ENCODE measurements at regions not wholly inside any gene's neighbourhood (a gene's known extent, or its start where the extent isn't known, plus 50 kb on each side); places are given as distances from the start of the nearest gene placed in this dataset.

DNA sequence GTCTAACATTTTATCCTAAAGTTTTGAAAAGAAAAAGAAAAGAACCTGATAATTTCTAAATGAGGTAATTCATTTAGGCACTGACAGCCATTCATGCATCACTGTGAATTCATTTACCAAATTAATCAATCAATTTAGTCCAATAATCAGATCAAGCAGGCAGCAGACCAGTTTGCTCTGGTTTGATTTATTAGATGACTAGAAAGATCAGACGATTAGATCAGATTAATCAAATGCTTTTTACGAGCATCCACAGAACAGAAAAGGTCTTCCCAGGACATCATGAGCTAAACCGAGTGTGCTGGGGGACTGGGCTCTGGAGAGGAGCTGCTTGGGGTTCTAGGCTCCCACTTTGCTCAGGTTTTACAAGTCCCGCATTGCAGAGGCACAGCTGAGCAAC, 226.5 kb upstream of the MYO3A start:
- no peak overlapping the region for H3K4me3 ChIP-seq (ENCODE audit: low read depth, low read length)
- DNase-seq (ENCODE audit: low read depth), result no peak
- TF ChIP-seq, protein P1, sequence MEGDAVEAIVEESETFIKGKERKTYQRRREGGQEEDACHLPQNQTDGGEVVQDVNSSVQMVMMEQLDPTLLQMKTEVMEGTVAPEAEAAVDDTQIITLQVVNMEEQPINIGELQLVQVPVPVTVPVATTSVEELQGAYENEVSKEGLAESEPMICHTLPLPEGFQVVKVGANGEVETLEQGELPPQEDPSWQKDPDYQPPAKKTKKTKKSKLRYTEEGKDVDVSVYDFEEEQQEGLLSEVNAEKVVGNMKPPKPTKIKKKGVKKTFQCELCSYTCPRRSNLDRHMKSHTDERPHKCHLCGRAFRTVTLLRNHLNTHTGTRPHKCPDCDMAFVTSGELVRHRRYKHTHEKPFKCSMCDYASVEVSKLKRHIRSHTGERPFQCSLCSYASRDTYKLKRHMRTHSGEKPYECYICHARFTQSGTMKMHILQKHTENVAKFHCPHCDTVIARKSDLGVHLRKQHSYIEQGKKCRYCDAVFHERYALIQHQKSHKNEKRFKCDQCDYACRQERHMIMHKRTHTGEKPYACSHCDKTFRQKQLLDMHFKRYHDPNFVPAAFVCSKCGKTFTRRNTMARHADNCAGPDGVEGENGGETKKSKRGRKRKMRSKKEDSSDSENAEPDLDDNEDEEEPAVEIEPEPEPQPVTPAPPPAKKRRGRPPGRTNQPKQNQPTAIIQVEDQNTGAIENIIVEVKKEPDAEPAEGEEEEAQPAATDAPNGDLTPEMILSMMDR (IDR thresholded peaks at IDR 0.05; ENCODE audit: insufficient read depth, low read depth, low read length), result no peak
- H3K36me3 ChIP-seq (ENCODE audit: control insufficient read depth, insufficient read depth, low read length), result no peaks in the 10 kb centered on the region
- ChIA-PET CTCF (no interaction called here), POLR2A (no interaction called here)
- H3K27me3 ChIP-seq (ENCODE audit: control insufficient read depth, insufficient read depth, low read length), result no peaks in the 10 kb centered on the region

GRCh38 chr10:25707976-25708671, 225.9 kb upstream of the MYO3A start:
- Histone ChIP-seq H3K4me3 (ENCODE audit: low read depth, low read length) (no peak overlapping the region), H3K27me3 (ENCODE audit: control insufficient read depth, insufficient read depth, low read length) (no peaks in the 10 kb centered on the region), H3K36me3 (ENCODE audit: control insufficient read depth, insufficient read depth, low read length) (no peaks in the 10 kb centered on the region)
- DNase-seq (ENCODE audit: low read depth), result no peak
- TF ChIP-seq, protein P1 (IDR thresholded peaks at IDR 0.05; ENCODE audit: insufficient read depth, low read depth, low read length), result no peak
- POLR2A ChIA-PET, result no interaction called here
- CTCF ChIA-PET, result no interaction called here

GRCh38 chr10:25713894-25714240, 220.2 kb upstream of the MYO3A start:
- DNase-seq (ENCODE audit: low read depth), result no peak
- H3K27me3 ChIP-seq (ENCODE audit: control insufficient read depth, insufficient read depth, low read length), result no peaks in the 10 kb centered on the region
- ChIA-PET CTCF (interaction anchor here (1.1 to 1.5 kb wide), 2 partner anchors 12 kb away, joined by 6 read pairs; no protein-coding TSS in a partner anchor), POLR2A (no interaction called here)
- TF ChIP-seq, protein P1 (IDR thresholded peaks at IDR 0.05; ENCODE audit: insufficient read depth, low read depth, low read length), result no peak
- no peak overlapping the region for H3K4me3 ChIP-seq (ENCODE audit: low read depth, low read length)
- no peaks in the 10 kb centered on the region for H3K36me3 ChIP-seq (ENCODE audit: control insufficient read depth, insufficient read depth, low read length)

DNA sequence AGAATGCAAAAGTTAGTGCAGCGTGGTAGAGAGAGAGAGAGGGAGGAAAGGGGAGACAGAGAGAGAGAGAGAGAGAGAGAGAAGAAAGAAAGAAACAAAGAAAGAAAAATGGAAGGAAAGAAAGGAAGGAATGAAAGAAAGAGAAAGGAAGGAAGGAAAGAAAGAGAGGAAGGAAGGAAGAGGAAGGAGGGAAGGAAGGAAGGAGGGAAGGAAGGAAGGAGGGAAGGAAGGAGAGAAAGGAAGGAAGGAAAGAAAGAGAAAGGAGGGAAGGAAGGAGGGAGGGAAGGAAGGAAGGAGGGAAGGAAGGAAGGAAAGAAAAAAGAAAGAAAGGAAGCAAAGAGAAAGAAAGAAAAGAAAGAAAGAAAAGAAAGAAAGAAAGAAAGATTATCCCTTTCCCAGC, 209.8 kb upstream of the MYO3A start:
- no peak for DNase-seq (ENCODE audit: low read depth)
- no peaks in the 10 kb centered on the region for H3K27me3 ChIP-seq (ENCODE audit: control insufficient read depth, insufficient read depth, low read length)
- TF ChIP-seq, protein P1 (IDR thresholded peaks at IDR 0.05; ENCODE audit: insufficient read depth, low read depth, low read length), result no peak
- H3K36me3 ChIP-seq (ENCODE audit: control insufficient read depth, insufficient read depth, low read length), result no peaks in the 10 kb centered on the region
- POLR2A ChIA-PET, result no interaction called here
- no peak overlapping the region for H3K4me3 ChIP-seq (ENCODE audit: low read depth, low read length)
- CTCF ChIA-PET, result no interaction called here

GRCh38 chr10:25725917-25726716, 207.9 kb upstream of the MYO3A start:
- no peak overlapping the region for H3K4me3 ChIP-seq (ENCODE audit: low read depth, low read length)
- DNase-seq (ENCODE audit: low read depth), result no peak
- H3K27me3 ChIP-seq (ENCODE audit: control insufficient read depth, insufficient read depth, low read length), result no peaks in the 10 kb centered on the region
- ChIA-PET POLR2A (no interaction called here), CTCF (interaction anchor here (0.7 to 2.2 kb wide), 6 partner anchors 11 to 830 kb away, joined by 3 to 6 read pairs (median 4); no protein-coding TSS in a partner anchor)
- TF ChIP-seq, protein P1 (IDR thresholded peaks at IDR 0.05; ENCODE audit: insufficient read depth, low read depth, low read length), result peak; percentile 67
- no peaks in the 10 kb centered on the region for H3K36me3 ChIP-seq (ENCODE audit: control insufficient read depth, insufficient read depth, low read length)

Measured in BJ (cell line).